ENCODE measurements at regions not wholly inside any gene's neighbourhood (a gene's known extent, or its start where the extent isn't known, plus 50 kb on each side); places are given as distances from the start of the nearest gene placed in this dataset.

GRCh38 chr9:135287627-135288026 lies 192.0 kb upstream of the PPP1R26 start:
- Histone ChIP-seq H3K27me3 (ENCODE audit: control insufficient read depth, insufficient read depth, low read length) (no peaks in the 10 kb centered on the region), H2AFZ (ENCODE audit: low read length) (no peak overlapping the region), H3K4me2 (ENCODE audit: extremely low read depth, insufficient read depth, low read length) (no peak overlapping the region), H4K20me1 (ENCODE audit: control insufficient read depth, extremely low read depth, insufficient read depth, low read length) (no peaks in the 10 kb centered on the region), H3K4me3 (replicated peaks in 1 of 4; ENCODE audit: control extremely low read depth in 1 of 4, insufficient read depth in 1 of 4, low read depth in 3 of 4, low read length in 4 of 4) (no peak overlapping the region), H3K79me2 (ENCODE audit: control insufficient read depth, insufficient read depth, low read length) (no peaks in the 10 kb centered on the region), H3K4me1 (ENCODE audit: control insufficient read depth, extremely low read depth, insufficient read depth, low read length) (no peaks in the 10 kb centered on the region), H3K9ac (ENCODE audit: insufficient read depth, low read length) (no peak overlapping the region), H3K9me3 (ENCODE audit: control insufficient read depth, insufficient read depth, low read depth, low read length) (no peaks in the 10 kb centered on the region), H3K36me3 (ENCODE audit: control insufficient read depth, insufficient read depth, low read length) (no peaks in the 10 kb centered on the region), H3K27ac (ENCODE audit: insufficient read depth, low read length) (no peak overlapping the region)
- TF ChIP-seq EZH2 (IDR thresholded peaks at IDR 0.05; ENCODE audit: low read length, missing control alignments), result no peak
- no peak for TF ChIP-seq CTCF (conservative IDR thresholded peaks at IDR 0.05 in 1 of 2, IDR thresholded peaks at IDR 0.05 in 1 of 2; ENCODE audit: low read depth in 1 of 2, low read length in 2 of 2)
- no peak for DNase-seq (ENCODE audit: low read depth in 2 of 2)

GRCh38 chr9:135288054-135288453 lies 191.5 kb upstream of the PPP1R26 start:
- no peak overlapping the region for H3K9ac ChIP-seq (ENCODE audit: insufficient read depth, low read length)
- no peak overlapping the region for H3K4me2 ChIP-seq (ENCODE audit: extremely low read depth, insufficient read depth, low read length)
- no peaks in the 10 kb centered on the region for H4K20me1 ChIP-seq (ENCODE audit: control insufficient read depth, extremely low read depth, insufficient read depth, low read length)
- no peaks in the 10 kb centered on the region for H3K36me3 ChIP-seq (ENCODE audit: control insufficient read depth, insufficient read depth, low read length)
- no peak overlapping the region for H3K4me3 ChIP-seq (replicated peaks in 1 of 4; ENCODE audit: control extremely low read depth in 1 of 4, insufficient read depth in 1 of 4, low read depth in 3 of 4, low read length in 4 of 4)
- no peaks in the 10 kb centered on the region for H3K9me3 ChIP-seq (ENCODE audit: control insufficient read depth, insufficient read depth, low read depth, low read length)
- no peak for DNase-seq (ENCODE audit: low read depth in 2 of 2)
- H2AFZ ChIP-seq (ENCODE audit: low read length), result no peak overlapping the region
- TF ChIP-seq EZH2 (IDR thresholded peaks at IDR 0.05; ENCODE audit: low read length, missing control alignments), result no peak
- TF ChIP-seq CTCF (conservative IDR thresholded peaks at IDR 0.05 in 1 of 2, IDR thresholded peaks at IDR 0.05 in 1 of 2; ENCODE audit: low read depth in 1 of 2, low read length in 2 of 2), result no peak
- no peaks in the 10 kb centered on the region for H3K4me1 ChIP-seq (ENCODE audit: control insufficient read depth, extremely low read depth, insufficient read depth, low read length)
- H3K27ac ChIP-seq (ENCODE audit: insufficient read depth, low read length), result no peak overlapping the region
- no peaks in the 10 kb centered on the region for H3K79me2 ChIP-seq (ENCODE audit: control insufficient read depth, insufficient read depth, low read length)
- no peaks in the 10 kb centered on the region for H3K27me3 ChIP-seq (ENCODE audit: control insufficient read depth, insufficient read depth, low read length)

GRCh38 chr9:135289081-135289491 lies 190.5 kb upstream of the PPP1R26 start:
- no peak overlapping the region for H3K9ac ChIP-seq (ENCODE audit: insufficient read depth, low read length)
- H3K27ac ChIP-seq (ENCODE audit: insufficient read depth, low read length), result no peak overlapping the region
- no peaks in the 10 kb centered on the region for H3K4me1 ChIP-seq (ENCODE audit: control insufficient read depth, extremely low read depth, insufficient read depth, low read length)
- H3K4me2 ChIP-seq (ENCODE audit: extremely low read depth, insufficient read depth, low read length), result no peak overlapping the region
- no peaks in the 10 kb centered on the region for H3K9me3 ChIP-seq (ENCODE audit: control insufficient read depth, insufficient read depth, low read depth, low read length)
- no peaks in the 10 kb centered on the region for H4K20me1 ChIP-seq (ENCODE audit: control insufficient read depth, extremely low read depth, insufficient read depth, low read length)
- H3K36me3 ChIP-seq (ENCODE audit: control insufficient read depth, insufficient read depth, low read length), result no peaks in the 10 kb centered on the region
- TF ChIP-seq CTCF (conservative IDR thresholded peaks at IDR 0.05 in 1 of 2, IDR thresholded peaks at IDR 0.05 in 1 of 2; ENCODE audit: low read depth in 1 of 2, low read length in 2 of 2), result no peak
- TF ChIP-seq EZH2 (IDR thresholded peaks at IDR 0.05; ENCODE audit: low read length, missing control alignments), result no peak
- no peaks in the 10 kb centered on the region for H3K79me2 ChIP-seq (ENCODE audit: control insufficient read depth, insufficient read depth, low read length)
- no peak overlapping the region for H2AFZ ChIP-seq (ENCODE audit: low read length)
- H3K27me3 ChIP-seq (ENCODE audit: control insufficient read depth, insufficient read depth, low read length), result no peaks in the 10 kb centered on the region
- H3K4me3 ChIP-seq (replicated peaks in 1 of 4; ENCODE audit: control extremely low read depth in 1 of 4, insufficient read depth in 1 of 4, low read depth in 3 of 4, low read length in 4 of 4), result no peak overlapping the region
- no peak for DNase-seq (ENCODE audit: low read depth in 2 of 2)
